ENCODE measurements at regions not wholly inside any gene's neighbourhood (a gene's known extent, or its start where the extent isn't known, plus 50 kb on each side); places are given as distances from the start of the nearest gene placed in this dataset.
"Not testable (repeated sequence)": the region's sequence is repeated elsewhere in the genome, so short reads cannot be mapped to it uniquely, and the experiment has no call there.

DNA sequence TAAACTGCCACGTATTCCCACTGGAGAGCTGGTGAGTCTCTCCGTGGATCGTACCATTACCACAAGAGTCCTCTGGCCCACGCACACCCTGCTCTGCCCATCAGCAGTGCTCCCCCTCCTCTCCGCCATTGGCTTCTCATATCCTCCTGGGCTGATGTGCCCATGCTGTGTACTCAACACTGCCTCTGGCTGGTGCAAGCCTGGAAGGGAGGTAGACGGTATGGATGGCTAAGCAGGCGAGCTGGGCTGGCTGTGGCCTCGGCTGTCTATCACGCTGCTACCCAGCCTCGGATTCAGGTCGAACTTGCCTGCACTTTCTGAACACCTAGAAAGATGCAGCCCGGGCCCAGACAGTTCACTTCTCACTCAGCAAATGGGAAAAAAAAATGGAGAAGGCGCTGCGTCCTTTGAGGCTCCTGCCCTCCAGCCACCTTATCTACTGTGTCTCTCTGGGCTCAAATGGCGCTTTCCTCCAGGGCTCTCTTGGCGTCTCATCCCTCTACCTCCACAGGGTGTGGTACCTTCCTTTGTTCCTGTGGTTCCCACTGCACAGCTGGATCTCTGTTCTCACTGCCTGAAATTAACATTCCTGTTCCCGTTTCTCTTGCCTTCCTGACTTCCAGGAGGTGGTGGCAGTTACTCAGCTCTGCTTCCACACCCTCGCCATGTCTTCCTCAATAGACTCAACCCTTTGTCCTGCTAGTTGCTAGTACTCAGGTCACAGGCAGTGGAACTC lies 262.3 kb upstream of the PLGLB1 start:
- H3K27ac ChIP-seq; H3K9me3 ChIP-seq; DNase-seq (ENCODE audit: low spot score); H3K27me3 ChIP-seq (replicated peaks; ENCODE audit: insufficient read depth); H3K4me1 ChIP-seq (ENCODE audit: control insufficient read depth in 1 of 2, low read depth in 2 of 2); H3K36me3 ChIP-seq; ATAC-seq (ENCODE audit: insufficient number of reproducible peaks, low FRiP score, low read depth); H3K4me3 ChIP-seq: not testable (repeated sequence)

DNA sequence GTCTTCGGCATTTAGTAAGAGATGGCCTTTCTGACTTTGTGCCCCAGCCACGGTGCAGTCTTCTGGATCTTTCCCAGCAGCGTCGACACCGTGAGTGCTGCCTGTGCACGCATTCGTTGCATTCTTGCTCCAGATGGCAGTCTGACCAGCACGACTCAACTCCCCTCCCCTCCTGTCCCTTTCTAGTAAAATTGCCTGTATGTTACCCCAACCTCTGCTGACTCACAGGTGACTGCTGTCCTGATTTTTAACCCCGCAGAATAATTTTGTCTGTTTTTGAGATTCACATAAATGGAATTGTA lies 262.8 kb upstream of the PLGLB1 start:
- H3K4me3 ChIP-seq; DNase-seq (ENCODE audit: low spot score); H3K36me3 ChIP-seq; H3K27ac ChIP-seq; H3K9me3 ChIP-seq; H3K27me3 ChIP-seq (replicated peaks; ENCODE audit: insufficient read depth); ATAC-seq (ENCODE audit: insufficient number of reproducible peaks, low FRiP score, low read depth); H3K4me1 ChIP-seq (ENCODE audit: control insufficient read depth in 1 of 2, low read depth in 2 of 2): not testable (repeated sequence)

GRCh38 chr2:87285139-87285538 lies 263.5 kb upstream of the PLGLB1 start:
- not testable (repeated sequence) for H3K4me3 ChIP-seq; H3K27ac ChIP-seq; H3K9me3 ChIP-seq; DNase-seq (ENCODE audit: low spot score); ATAC-seq (ENCODE audit: insufficient number of reproducible peaks, low FRiP score, low read depth); H3K27me3 ChIP-seq (replicated peaks; ENCODE audit: insufficient read depth); H3K4me1 ChIP-seq (ENCODE audit: control insufficient read depth in 1 of 2, low read depth in 2 of 2); H3K36me3 ChIP-seq

- ATAC-seq (ENCODE audit: insufficient number of reproducible peaks, low FRiP score, low read depth); DNase-seq (ENCODE audit: low spot score); H3K4me3 ChIP-seq; H3K27me3 ChIP-seq (replicated peaks; ENCODE audit: insufficient read depth); H3K4me1 ChIP-seq (ENCODE audit: control insufficient read depth in 1 of 2, low read depth in 2 of 2); H3K27ac ChIP-seq; H3K36me3 ChIP-seq; H3K9me3 ChIP-seq: not testable (repeated sequence)
Measured at GRCh38 chr2:87290566-87291307, 269.1 kb upstream of the PLGLB1 start.

GRCh38 chr2:87291400-87292200 lies 270.0 kb upstream of the PLGLB1 start:
- not testable (repeated sequence) for H3K36me3 ChIP-seq; H3K27me3 ChIP-seq (replicated peaks; ENCODE audit: insufficient read depth); DNase-seq (ENCODE audit: low spot score); H3K27ac ChIP-seq; H3K9me3 ChIP-seq; ATAC-seq (ENCODE audit: insufficient number of reproducible peaks, low FRiP score, low read depth); H3K4me1 ChIP-seq (ENCODE audit: control insufficient read depth in 1 of 2, low read depth in 2 of 2); H3K4me3 ChIP-seq

GRCh38 chr2:87293931-87294594 lies 272.4 kb upstream of the PLGLB1 start:
- H3K27ac ChIP-seq; ATAC-seq (ENCODE audit: insufficient number of reproducible peaks, low FRiP score, low read depth); H3K27me3 ChIP-seq (replicated peaks; ENCODE audit: insufficient read depth); H3K36me3 ChIP-seq; H3K4me1 ChIP-seq (ENCODE audit: control insufficient read depth in 1 of 2, low read depth in 2 of 2); H3K9me3 ChIP-seq; H3K4me3 ChIP-seq; DNase-seq (ENCODE audit: low spot score): not testable (repeated sequence)

GRCh38 chr2:87295135-87295534 lies 273.5 kb upstream of the PLGLB1 start:
- H3K27ac ChIP-seq; H3K4me1 ChIP-seq (ENCODE audit: control insufficient read depth in 1 of 2, low read depth in 2 of 2); DNase-seq (ENCODE audit: low spot score); H3K4me3 ChIP-seq; H3K36me3 ChIP-seq; H3K9me3 ChIP-seq; H3K27me3 ChIP-seq (replicated peaks; ENCODE audit: insufficient read depth); ATAC-seq (ENCODE audit: insufficient number of reproducible peaks, low FRiP score, low read depth): not testable (repeated sequence)

DNA sequence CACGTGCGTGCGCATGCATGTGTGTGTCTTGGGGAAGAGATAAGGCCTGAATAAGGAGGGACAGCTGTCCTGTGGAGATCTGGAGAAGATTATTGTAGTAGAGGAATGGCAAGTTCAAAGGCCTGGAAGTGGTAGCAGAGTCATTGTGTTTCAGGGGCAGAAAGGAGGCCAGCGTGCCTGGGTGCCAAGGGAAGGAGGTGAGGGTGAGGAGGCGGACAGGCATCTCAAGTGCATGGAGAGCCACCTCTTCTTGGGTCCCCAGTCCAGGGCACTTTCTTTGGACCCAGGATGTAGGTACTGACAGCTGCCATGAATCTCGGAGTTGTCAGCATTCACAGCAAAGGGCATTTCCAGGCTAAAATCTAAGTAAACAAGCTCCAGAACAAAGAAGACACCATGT lies 279.7 kb upstream of the PLGLB1 start:
- not testable (repeated sequence) for H3K4me3 ChIP-seq; H3K4me1 ChIP-seq (ENCODE audit: control insufficient read depth in 1 of 2, low read depth in 2 of 2); H3K27ac ChIP-seq; H3K27me3 ChIP-seq (replicated peaks; ENCODE audit: insufficient read depth); ATAC-seq (ENCODE audit: insufficient number of reproducible peaks, low FRiP score, low read depth); H3K36me3 ChIP-seq; DNase-seq (ENCODE audit: low spot score); H3K9me3 ChIP-seq

DNA sequence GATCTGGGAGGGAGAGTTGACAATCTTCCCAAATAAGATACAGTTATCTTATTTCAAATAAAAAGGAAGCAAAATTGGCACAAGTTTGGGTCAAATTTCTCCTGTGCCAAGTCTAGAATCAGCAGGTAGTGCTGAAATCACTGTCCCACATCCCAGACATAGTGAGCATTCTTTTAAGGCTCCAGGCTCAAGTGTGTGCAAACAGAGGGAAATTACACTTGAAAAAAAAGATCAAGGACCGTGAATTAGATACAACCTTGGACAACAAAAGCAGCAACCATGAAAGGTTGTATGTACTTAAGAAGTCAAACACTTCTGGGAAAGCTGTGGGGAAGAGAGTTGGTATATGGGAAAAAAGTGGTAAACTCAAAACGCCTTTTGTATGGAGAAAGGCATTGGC lies 280.2 kb upstream of the PLGLB1 start:
- DNase-seq (ENCODE audit: low spot score); H3K9me3 ChIP-seq; ATAC-seq (ENCODE audit: insufficient number of reproducible peaks, low FRiP score, low read depth): not testable (repeated sequence)

DNA sequence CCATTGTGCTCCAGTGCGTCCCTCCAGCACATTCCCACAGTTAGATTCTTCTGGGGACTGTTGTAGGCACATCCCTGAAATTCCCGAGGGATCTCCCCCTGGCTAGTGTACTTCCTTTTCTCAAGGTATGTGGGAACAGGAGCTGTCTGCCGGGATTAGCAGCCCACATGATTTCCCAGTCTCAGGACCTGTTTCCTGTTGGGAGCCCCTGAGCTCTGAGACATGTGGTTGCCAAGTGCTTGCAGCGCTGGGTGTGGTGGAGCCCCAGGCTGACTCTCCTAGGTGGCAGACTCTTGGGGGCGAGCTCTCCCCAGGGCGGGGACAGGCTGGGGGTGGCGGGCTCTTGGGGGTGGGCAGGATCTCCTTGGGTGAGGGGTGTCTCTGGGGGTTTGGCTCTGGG lies 287.0 kb upstream of the PLGLB1 start:
- DNase-seq (ENCODE audit: low spot score); H3K9me3 ChIP-seq; ATAC-seq (ENCODE audit: insufficient number of reproducible peaks, low FRiP score, low read depth); H3K4me1 ChIP-seq (ENCODE audit: control insufficient read depth in 1 of 2, low read depth in 2 of 2); H3K4me3 ChIP-seq; H3K27me3 ChIP-seq (replicated peaks; ENCODE audit: insufficient read depth); H3K27ac ChIP-seq; H3K36me3 ChIP-seq: not testable (repeated sequence)

More for the DNA sequence above, 280.2 kb upstream of the PLGLB1 start:
- not testable (repeated sequence) for H3K36me3 ChIP-seq; H3K27ac ChIP-seq; H3K27me3 ChIP-seq (replicated peaks; ENCODE audit: insufficient read depth); H3K4me1 ChIP-seq (ENCODE audit: control insufficient read depth in 1 of 2, low read depth in 2 of 2); H3K4me3 ChIP-seq

GRCh38 chr2:87309785-87310184 lies 288.1 kb upstream of the PLGLB1 start:
- not testable (repeated sequence) for ATAC-seq (ENCODE audit: insufficient number of reproducible peaks, low FRiP score, low read depth); DNase-seq (ENCODE audit: low spot score); H3K4me3 ChIP-seq; H3K9me3 ChIP-seq; H3K27me3 ChIP-seq (replicated peaks; ENCODE audit: insufficient read depth); H3K27ac ChIP-seq; H3K36me3 ChIP-seq; H3K4me1 ChIP-seq (ENCODE audit: control insufficient read depth in 1 of 2, low read depth in 2 of 2)

- not testable (repeated sequence) for H3K27me3 ChIP-seq (replicated peaks; ENCODE audit: insufficient read depth); H3K27ac ChIP-seq; H3K4me3 ChIP-seq; DNase-seq (ENCODE audit: low spot score); H3K4me1 ChIP-seq (ENCODE audit: control insufficient read depth in 1 of 2, low read depth in 2 of 2); ATAC-seq (ENCODE audit: insufficient number of reproducible peaks, low FRiP score, low read depth); H3K9me3 ChIP-seq; H3K36me3 ChIP-seq
Measured at GRCh38 chr2:87311896-87312441, 290.3 kb upstream of the PLGLB1 start.

All from thoracic aorta (tissue), 2 donors.